SK-N-MC (cell line): ENCODE measurements at regions not wholly inside any gene's neighbourhood (a gene's known extent, or its start where the extent isn't known, plus 50 kb on each side); places are given as distances from the start of the nearest gene placed in this dataset.

Experiments
- EZH2 ChIP-seq: fragments of 200-600 bp; sonication (generic); IDR thresholded peaks from one replicate; pipeline ENCODE4 v1.6.1; 2017; ENCODE audit warnings: antibody characterized with exemption
- FOXP2 ChIP-seq: optimal IDR thresholded peaks from 2 replicates; pipeline ENCODE3; 2011; ENCODE audit warnings: mild to moderate bottlenecking, moderate library complexity; ENCODE audit not compliant: insufficient read depth; ENCODE audit errors: extremely low read length, control extremely low read depth

- TF ChIP-seq EZH2 (no peak), FOXP2 (no peak)
Observed at GRCh38 chr18:38198526-38198925, 632.9 kb upstream of the CELF4 start.
